HG03442 (cell line): ENCODE measurements at regions not wholly inside any gene's neighbourhood (a gene's known extent, or its start where the extent isn't known, plus 50 kb on each side); places are given as distances from the start of the nearest gene placed in this dataset.
A peak's percentile ranks its signal among the peaks of the same experiment; 100 is the strongest.

Experiments
- ATAC-seq: cut with Tn5 transposase; IDR thresholded peaks from one replicate; pipeline ENCODE4 v1.9.1; 2021; ENCODE audit warnings: mild to moderate bottlenecking, moderate library complexity; ENCODE audit not compliant: unreplicated experiment

GRCh38 chr5:145130996-145131395 lies 704.1 kb downstream of the PRELID2 start:
- ATAC-seq, result no peak

- ATAC-seq, result no peak
Observed at GRCh38 chr5:145129797-145130196, 705.3 kb downstream of the PRELID2 start.

GRCh38 chr5:145124806-145125205 lies 710.3 kb downstream of the PRELID2 start:
- no peak for ATAC-seq

DNA sequence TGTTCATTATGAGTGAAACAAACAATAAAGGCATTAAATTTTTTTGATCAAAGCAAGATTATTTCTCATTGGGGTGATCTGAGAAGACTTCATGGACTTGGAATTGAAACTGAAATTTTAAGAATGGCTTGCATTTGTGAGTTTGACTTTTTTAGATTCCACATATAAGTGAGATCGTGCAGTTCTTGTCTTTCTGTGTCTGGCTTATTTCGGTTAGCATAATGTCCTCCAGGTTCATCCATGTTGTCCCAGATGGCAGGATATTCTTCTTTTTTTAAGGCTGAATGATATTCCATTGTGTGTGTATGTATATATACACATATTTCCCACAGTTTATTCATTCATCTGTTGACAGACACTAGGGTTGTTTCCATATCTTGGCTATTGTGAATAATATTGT lies 716.5 kb downstream of the PRELID2 start:
- ATAC-seq, result no peak

DNA sequence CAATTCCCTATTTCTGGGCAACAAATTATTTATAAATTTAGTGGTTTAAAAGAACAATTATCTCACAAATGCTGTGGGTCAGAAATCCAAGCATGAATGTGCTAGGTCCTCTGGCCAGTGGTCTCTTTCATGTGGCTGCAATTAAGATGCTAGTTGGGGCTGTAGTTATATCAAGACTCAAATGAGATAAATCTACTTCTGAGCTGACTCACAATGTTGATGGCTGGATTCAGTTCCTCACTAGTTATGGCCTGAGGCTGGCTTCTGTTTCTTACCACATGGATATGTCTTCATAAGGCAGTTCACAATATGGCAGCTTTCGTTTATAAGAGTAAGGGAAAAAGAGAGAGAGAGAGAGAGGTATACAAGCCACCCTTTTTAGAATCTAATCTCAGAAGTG lies 717.0 kb downstream of the PRELID2 start:
- no peak for ATAC-seq

GRCh38 chr5:145117285-145117684 lies 717.9 kb downstream of the PRELID2 start:
- ATAC-seq, result no peak

DNA sequence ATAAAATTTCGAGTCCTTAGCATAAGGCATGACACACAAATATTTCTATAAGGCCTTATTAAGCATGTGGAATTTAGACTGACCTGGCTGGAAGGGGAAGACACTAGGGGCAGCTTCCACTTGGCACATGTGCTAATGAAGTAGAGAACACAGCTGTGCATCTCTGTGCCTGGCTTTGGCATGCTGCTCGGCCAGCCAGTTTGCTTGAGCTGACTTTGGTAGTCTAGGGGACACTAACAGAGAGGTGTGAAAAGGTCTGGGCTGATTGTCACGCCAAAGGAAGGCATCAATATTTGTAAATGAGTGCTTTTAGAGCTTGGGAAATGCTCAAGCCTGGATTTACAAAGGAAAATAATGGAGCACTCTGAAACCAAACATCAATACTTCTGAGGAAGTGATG lies 723.7 kb downstream of the PRELID2 start:
- ATAC-seq, result no peak

DNA sequence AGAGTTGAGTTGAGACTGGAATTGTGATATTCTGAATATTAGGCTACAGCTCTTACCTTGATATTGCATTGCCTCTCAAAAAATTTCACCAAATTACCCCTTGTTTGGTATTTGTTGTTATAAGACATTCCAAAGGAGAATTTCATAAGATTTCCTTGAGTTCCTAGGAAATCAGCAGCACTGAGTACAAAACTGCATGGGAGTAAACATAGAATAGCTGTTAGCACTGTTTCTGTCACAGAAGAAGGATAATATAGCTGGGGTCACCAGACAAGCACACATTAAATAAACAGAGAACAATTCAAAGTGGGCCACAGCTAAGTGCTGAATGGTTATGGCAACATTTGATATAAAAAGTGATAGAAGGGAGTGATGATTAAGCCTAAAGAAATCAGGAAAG lies 724.3 kb downstream of the PRELID2 start:
- no peak for ATAC-seq

- no peak for ATAC-seq
Observed at GRCh38 chr5:145110181-145110580, 725.0 kb downstream of the PRELID2 start.

DNA sequence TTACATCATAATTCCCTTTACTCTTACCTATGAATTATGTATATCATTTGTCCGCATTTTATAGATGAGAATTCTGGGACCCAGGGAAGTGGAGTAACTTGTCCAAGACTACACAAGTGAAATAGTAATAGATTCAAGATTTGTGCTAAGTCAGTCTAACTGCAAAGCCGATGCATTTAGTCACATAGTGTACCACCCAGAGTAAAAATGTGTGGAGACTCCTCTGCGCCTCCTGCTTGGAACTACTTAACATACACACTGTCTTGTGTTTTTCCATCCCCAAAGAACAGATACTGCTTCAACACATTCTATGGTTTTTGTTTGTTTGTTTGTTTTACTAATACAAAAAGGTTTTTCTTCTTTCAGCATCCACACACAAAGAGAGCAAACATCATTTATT lies 729.8 kb downstream of the PRELID2 start:
- no peak for ATAC-seq

GRCh38 chr5:145104106-145104505 lies 731.0 kb downstream of the PRELID2 start:
- ATAC-seq, result no peak

DNA sequence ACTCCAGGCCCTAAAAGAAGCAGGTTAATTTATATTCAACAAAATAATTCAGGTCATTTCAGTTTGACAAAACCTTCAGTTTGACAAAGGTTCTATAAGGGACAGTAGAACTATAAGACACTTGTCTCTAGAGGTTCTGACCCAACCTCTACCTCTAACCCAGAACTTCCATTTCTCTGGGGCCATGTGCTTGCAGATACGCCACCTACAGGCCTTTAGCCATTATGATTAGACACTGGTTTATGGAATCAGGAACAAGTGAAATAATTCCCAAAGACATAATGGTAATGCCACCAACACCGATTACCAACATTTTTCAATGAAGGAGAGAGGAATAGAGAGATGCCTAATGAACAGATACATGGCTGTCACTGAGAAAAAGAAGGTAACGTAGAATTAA lies 733.9 kb downstream of the PRELID2 start:
- peak; percentile 59 for ATAC-seq

DNA sequence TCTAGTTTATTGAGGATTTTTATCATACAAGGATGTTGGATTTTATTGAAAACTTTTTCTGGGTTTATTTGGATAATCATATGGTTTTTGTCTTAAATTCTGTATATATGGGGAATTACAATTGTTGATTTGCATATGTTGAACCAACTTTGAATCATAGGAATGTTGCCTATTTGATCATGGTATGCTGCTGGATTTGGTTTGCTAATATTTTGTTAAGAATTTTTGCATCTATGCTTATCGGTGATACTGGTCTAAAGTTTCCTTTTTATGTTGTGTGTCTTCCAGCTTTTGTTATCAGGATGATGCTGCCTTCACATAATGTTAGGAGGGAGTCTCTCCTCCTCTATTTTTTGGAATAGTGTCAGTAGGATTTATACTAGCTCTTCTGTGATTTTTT lies 745.0 kb downstream of the PRELID2 start:
- no peak for ATAC-seq

- no peak for ATAC-seq
Observed at GRCh38 chr5:145084834-145085233, 750.3 kb downstream of the PRELID2 start.

- no peak for ATAC-seq
Observed at GRCh38 chr5:145077028-145077427, 758.1 kb downstream of the PRELID2 start.

- ATAC-seq, result no peak
Observed at GRCh38 chr5:145076040-145076439, 759.1 kb downstream of the PRELID2 start.

DNA sequence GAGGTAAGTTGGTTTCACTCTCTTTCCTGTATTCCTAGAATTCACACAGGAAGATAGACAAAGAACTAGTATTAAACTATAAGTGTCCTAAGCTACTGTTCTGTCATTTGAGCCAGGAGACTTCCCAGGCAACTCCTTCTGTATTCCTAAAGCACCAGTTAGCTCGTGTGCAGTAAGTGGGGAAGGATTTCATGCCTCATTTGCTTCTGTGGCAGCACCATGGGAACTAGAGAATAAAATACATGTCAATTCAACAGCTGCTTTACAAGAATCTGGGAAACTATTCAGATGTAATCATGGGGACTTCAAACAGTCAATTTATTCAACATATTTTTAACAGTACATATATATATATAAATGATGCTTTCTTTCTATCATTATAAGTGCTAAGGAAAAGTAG lies 762.3 kb downstream of the PRELID2 start:
- ATAC-seq, result no peak

DNA sequence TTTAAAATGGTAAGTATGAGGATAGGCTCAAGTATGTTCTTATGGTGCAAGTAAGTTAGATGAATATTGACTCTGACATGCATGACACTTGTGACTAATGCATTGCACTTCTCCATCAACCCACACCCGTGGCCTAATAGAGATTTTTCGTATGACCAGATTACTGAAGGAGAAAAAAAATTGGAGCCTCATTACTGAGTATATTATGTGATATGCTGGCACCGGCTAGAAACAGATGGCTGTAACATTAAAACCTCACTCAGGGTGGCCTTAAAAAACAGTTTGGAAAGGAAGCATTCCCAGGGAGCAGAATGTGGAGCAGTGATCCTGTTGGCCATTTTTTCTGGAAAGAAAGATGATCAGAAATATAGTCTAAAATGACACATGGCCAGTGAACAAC lies 766.4 kb downstream of the PRELID2 start:
- ATAC-seq, result no peak

GRCh38 chr5:145062280-145063062 lies 772.7 kb downstream of the PRELID2 start:
- ATAC-seq, result no peak

GRCh38 chr5:145056800-145057199 lies 778.3 kb downstream of the PRELID2 start:
- peak; percentile 100 for ATAC-seq

- no peak for ATAC-seq
Observed at GRCh38 chr5:145050181-145050580, 785.0 kb downstream of the PRELID2 start.

GRCh38 chr5:145044970-145045369 lies 790.2 kb downstream of the PRELID2 start:
- no peak for ATAC-seq

- ATAC-seq, result no peak
Observed at GRCh38 chr5:145028626-145029025, 806.5 kb downstream of the PRELID2 start.
